GM12878 (cell line): ENCODE measurements at regions not wholly inside any gene's neighbourhood (a gene's known extent, or its start where the extent isn't known, plus 50 kb on each side); places are given as distances from the start of the nearest gene placed in this dataset.

ENCODE experiments used
- ATAC-seq: fragments of 200-7000 bp; cut with Tn5 transposase; 3 replicates; pipeline ENCODE4 v1.9.1; 2020; ENCODE audit warnings: mild to moderate bottlenecking, moderate library complexity
- BruUV-seq: library from RNA; stranded (reverse); fragments of 400-500 nt; replicated peaks from 2 replicates; lab custom pipeline; 2021; lab: Mats Ljungman, UMichigan
- CTCF ChIA-PET: fragments of 300-600 bp; sonication (Branson Sonifier 250); formaldehyde crosslinking; extraction: SDS; loops from one replicate; lab custom pipeline; 2021; ENCODE audit warnings: inconsistent platforms; lab: Yijun Ruan, JAX
- POLR2A ChIA-PET: fragments of 350-600 bp; formaldehyde crosslinking; extraction: SDS; loops from one replicate; lab custom pipeline; 2021; ENCODE audit warnings: inconsistent platforms; lab: Charles Lee
- RAD21 ChIA-PET: fragments of 300-600 bp; sonication (Branson Sonifier 250); formaldehyde crosslinking; loops from one replicate; lab custom pipeline; 2023; ENCODE audit warnings: antibody characterized with exemption; ENCODE audit not compliant: unreplicated experiment; lab: Charles Lee
- SMC1A ChIA-PET: fragments of 300-600 bp; sonication (Branson Sonifier 250); formaldehyde crosslinking; loops from one replicate; lab custom pipeline; 2023; ENCODE audit not compliant: unreplicated experiment, uncharacterized antibody; lab: Charles Lee
- DNase-seq: peaks from one replicate; pipeline ENCODE4 v3.0.0-alpha.2; 2011; ENCODE audit warnings: low read depth, low spot score
- FAIRE-seq: peaks from 3 replicates; lab custom pipeline; 2011; peaks lifted over from hg19 to GRCh38; lab: Jason Lieb, UNC
- H2AFZ ChIP-seq: 2 replicates; pipeline ENCODE4 v1.6.0; 2011; ENCODE audit warnings: low read depth, low read length, control low read depth; ENCODE audit not compliant: control insufficient read depth
- H3K27ac ChIP-seq: 2 replicates; pipeline ENCODE4 v1.5.1; 2011; ENCODE audit warnings: control low read depth; ENCODE audit not compliant: control insufficient read depth, insufficient read depth
- H3K27me3 ChIP-seq, 2 experiments: replicated peaks in 1 of 2; 2 replicates each; pipeline versions ENCODE4 v1.6.0 to v1.6.1; 2011; ENCODE audit warnings: low read length in 1 of 2; ENCODE audit not compliant: control insufficient read depth in 2 of 2, insufficient read depth in 2 of 2
- H3K36me3 ChIP-seq, 2 experiments: 2 replicates each; pipeline ENCODE4 v1.5.1; 2011; ENCODE audit warnings: low read length in 1 of 2; ENCODE audit not compliant: control insufficient read depth in 2 of 2, insufficient read depth in 2 of 2
- H3K4me1 ChIP-seq: 2 replicates; pipeline ENCODE4 v1.6.1; 2011; ENCODE audit warnings: mild to moderate bottlenecking, low read length, moderate library complexity, mixed read lengths; ENCODE audit not compliant: control insufficient read depth, insufficient read depth
- H3K4me2 ChIP-seq: 2 replicates; pipeline ENCODE4 v1.6.0; 2011; ENCODE audit warnings: control low read depth; ENCODE audit not compliant: control insufficient read depth, insufficient read depth
- H3K4me3 ChIP-seq: fragments of 200-600 bp; sonication (generic); 2 replicates; pipeline ENCODE4 v1.5.1; 2016
- H3K79me2 ChIP-seq: 2 replicates; pipeline ENCODE4 v1.6.0; 2011; ENCODE audit warnings: low read length; ENCODE audit not compliant: control insufficient read depth, insufficient read depth
- H3K9ac ChIP-seq: 2 replicates; pipeline ENCODE4 v1.8.0; 2011; ENCODE audit warnings: low read length, control low read depth, mixed read lengths; ENCODE audit not compliant: control insufficient read depth, insufficient read depth
- H3K9me3 ChIP-seq: replicated peaks from 3 replicates; pipeline ENCODE4 v1.5.1; 2011; ENCODE audit warnings: mild to moderate bottlenecking, low read length; ENCODE audit not compliant: control insufficient read depth, insufficient read depth
- H4K20me1 ChIP-seq: 2 replicates; pipeline ENCODE4 v1.6.0; 2011; ENCODE audit not compliant: control insufficient read depth, insufficient read depth
- MTA3 ChIP-seq: IDR thresholded peaks from 2 replicates; pipeline ENCODE4 v1.6.1; 2012; ENCODE audit warnings: low read length, inconsistent platforms, borderline replicate concordance
- WGBS: methylation state at CpG from one replicate; pipeline ENCODE4 v1.1.6; 2016; ENCODE audit warnings: low lambda C conversion rate; ENCODE audit not compliant: insufficient replicate concordance, insufficient coverage; ENCODE audit errors: missing lambda C conversion rate; 5-methylcytosine and 5-hydroxymethylcytosine counted together
- in situ Hi-C: fragments of 300-500 bp; cut with MboI; formaldehyde crosslinking; loops from 9 replicates; pipeline ENCODE4 v1.14.3; 2018; ENCODE audit warnings: mixed read lengths
- intact Hi-C: fragments of 100-400 bp; cut with micrococcal nuclease; formaldehyde crosslinking; loops from one replicate; pipeline ENCODE4 v1.14.2; 2022; ENCODE audit not compliant: unreplicated experiment
- TF ChIP-seq, protein P1 (sequence below): fragments of 450-650 bp; IDR thresholded peaks from 2 replicates; pipeline ENCODE4 v1.6.1; 2017; ENCODE audit warnings: mild to moderate bottlenecking, low read depth, inconsistent platforms; ENCODE audit not compliant: poor library complexity, severe bottlenecking

DNA sequence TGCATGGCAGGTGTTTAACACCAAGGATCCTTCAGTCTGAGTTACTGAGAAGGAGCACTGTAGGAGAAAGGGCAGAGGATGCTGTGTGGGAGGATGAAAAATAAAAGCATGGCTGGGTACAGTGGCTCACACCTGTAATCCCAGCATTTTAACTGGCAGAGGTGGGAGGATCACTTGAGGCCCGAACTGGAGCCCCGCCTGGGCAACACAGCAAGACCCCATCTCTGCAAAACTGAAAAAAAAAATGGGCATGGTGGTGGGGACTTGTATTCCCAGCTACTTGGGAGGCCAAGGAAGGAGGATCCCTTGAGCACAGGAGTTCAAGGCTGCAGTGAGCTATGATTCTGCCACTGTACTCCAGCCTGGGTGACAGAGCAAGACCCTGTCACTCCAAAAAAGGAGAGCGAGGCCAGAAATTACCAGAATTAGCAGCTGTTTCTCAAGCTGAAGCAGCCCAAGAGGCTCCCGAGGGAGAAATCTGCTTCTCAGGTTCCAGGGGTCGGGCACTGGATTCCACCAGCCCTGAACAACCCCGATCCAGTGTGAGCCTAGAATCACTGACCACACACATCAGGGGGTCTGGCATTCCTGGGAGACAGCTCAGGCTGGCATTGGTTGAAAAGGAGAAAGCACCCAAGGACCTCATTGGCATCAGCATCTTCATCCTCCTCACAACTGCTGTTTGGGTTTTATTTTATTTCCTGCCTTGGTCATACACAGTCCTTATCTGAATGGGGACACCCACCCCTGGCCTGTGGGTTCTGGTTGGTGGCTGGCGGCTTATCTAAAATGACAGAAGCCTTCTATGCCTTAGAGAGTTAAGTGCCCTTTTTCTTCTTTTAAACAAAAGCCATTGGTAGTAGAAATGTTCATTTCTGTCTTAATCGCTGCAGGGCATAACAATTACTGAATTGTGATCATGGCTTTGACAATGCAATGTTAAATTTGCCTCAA, 66.3 kb upstream of the TRIM2 start:
- TF ChIP-seq, protein P1, sequence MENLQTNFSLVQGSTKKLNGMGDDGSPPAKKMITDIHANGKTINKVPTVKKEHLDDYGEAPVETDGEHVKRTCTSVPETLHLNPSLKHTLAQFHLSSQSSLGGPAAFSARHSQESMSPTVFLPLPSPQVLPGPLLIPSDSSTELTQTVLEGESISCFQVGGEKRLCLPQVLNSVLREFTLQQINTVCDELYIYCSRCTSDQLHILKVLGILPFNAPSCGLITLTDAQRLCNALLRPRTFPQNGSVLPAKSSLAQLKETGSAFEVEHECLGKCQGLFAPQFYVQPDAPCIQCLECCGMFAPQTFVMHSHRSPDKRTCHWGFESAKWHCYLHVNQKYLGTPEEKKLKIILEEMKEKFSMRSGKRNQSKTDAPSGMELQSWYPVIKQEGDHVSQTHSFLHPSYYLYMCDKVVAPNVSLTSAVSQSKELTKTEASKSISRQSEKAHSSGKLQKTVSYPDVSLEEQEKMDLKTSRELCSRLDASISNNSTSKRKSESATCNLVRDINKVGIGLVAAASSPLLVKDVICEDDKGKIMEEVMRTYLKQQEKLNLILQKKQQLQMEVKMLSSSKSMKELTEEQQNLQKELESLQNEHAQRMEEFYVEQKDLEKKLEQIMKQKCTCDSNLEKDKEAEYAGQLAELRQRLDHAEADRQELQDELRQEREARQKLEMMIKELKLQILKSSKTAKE, result no peak
- no peak for TF ChIP-seq MTA3
- Histone ChIP-seq H4K20me1 (no peaks in the 10 kb centered on the region), H3K4me2 (no peak overlapping the region), H3K79me2 (no peaks in the 10 kb centered on the region), H3K9ac (no peak overlapping the region), H3K4me1 (peaks cover 10% of the 10 kb centered on the region), H2AFZ (no peak overlapping the region), H3K4me3 (no peak overlapping the region), H3K9me3 (no peaks in the 10 kb centered on the region), H3K36me3 (no peaks in the 10 kb centered on the region), H3K27ac (no peak overlapping the region), H3K27me3 (peaks cover 2 to 6% of the 10 kb centered on the region in 2 experiments; a peak in 3 of 4 replicates)
- POLR2A ChIA-PET, result interaction anchor here (0.6 to 1.0 kb wide), 2 partner anchors 18 to 645 kb away, joined by 3 read pairs; no protein-coding TSS in a partner anchor
- 20% methylated on average over 8 of the region's 8 CpGs for WGBS
- no TSS peak for BruUV-seq
- SMC1A ChIA-PET, result interaction anchor here (1.3 kb wide), 1 partner anchor 10 kb away, joined by 3 read pairs; no protein-coding TSS in a partner anchor
- ATAC-seq (no peak), FAIRE-seq (no peak), DNase-seq (no peak)
- RAD21 ChIA-PET, result no interaction called here
- intact Hi-C loops, result no loop called here
- CTCF ChIA-PET, result interaction anchor here (0.6 to 1.8 kb wide), 2 partner anchors 11 to 235 kb away, joined by 3 to 11 read pairs; no protein-coding TSS in a partner anchor
- in situ Hi-C loops, result no loop called here
